Karpas-422 (cell line): ENCODE measurements at regions not wholly inside any gene's neighbourhood (a gene's known extent, or its start where the extent isn't known, plus 50 kb on each side); places are given as distances from the start of the nearest gene placed in this dataset.

ENCODE experiments used
- DNase-seq: peaks from one replicate; pipeline ENCODE4 v3.0.0-alpha.2; 2015
- H2AFZ ChIP-seq: fragments of 200-600 bp; sonication (generic); 2 replicates; pipeline ENCODE4 v1.6.1; 2014; ENCODE audit warnings: antibody characterized with exemption, low read length, mixed read lengths
- H3K27ac ChIP-seq: fragments of 200-600 bp; sonication (generic); 2 replicates; pipeline ENCODE4 v1.5.1; 2014; ENCODE audit warnings: mild to moderate bottlenecking, low read length, moderate library complexity
- H3K27me3 ChIP-seq: fragments of 200-600 bp; sonication (generic); 2 replicates; pipeline ENCODE4 v1.6.1; 2014; ENCODE audit warnings: low read length, mixed read lengths
- H3K36me3 ChIP-seq: fragments of 200-600 bp; sonication (generic); 2 replicates; pipeline ENCODE4 v1.6.1; 2014; ENCODE audit warnings: low read length, mixed read lengths; ENCODE audit not compliant: insufficient read depth
- H3K4me1 ChIP-seq: fragments of 200-600 bp; sonication (generic); 2 replicates; pipeline ENCODE4 v1.6.1; 2014; ENCODE audit warnings: mild to moderate bottlenecking, low read length, mixed read lengths
- H3K4me2 ChIP-seq: fragments of 200-600 bp; sonication (generic); 2 replicates; pipeline ENCODE4 v1.6.1; 2014; ENCODE audit warnings: low read length, low read depth, mild to moderate bottlenecking; ENCODE audit not compliant: poor library complexity, severe bottlenecking
- H3K4me3 ChIP-seq: fragments of 200-600 bp; sonication (generic); 2 replicates; pipeline ENCODE4 v1.5.1; 2014; ENCODE audit warnings: mild to moderate bottlenecking, antibody characterized with exemption, low read length, mixed read lengths
- H3K79me2 ChIP-seq: fragments of 200-600 bp; sonication (generic); 2 replicates; pipeline ENCODE4 v1.6.1; 2014; ENCODE audit warnings: mild to moderate bottlenecking, low read length, mixed read lengths
- H3K9ac ChIP-seq: fragments of 200-600 bp; sonication (generic); 2 replicates; pipeline ENCODE4 v1.6.0; 2014; ENCODE audit warnings: low read length
- H3K9me2 ChIP-seq: fragments of 200-600 bp; sonication (generic), shearing (Covaris generic); replicated peaks from 2 replicates; pipeline ENCODE4 v1.6.0; 2014; ENCODE audit warnings: mild to moderate bottlenecking, low read length, moderate library complexity; ENCODE audit not compliant: insufficient read depth
- H3K9me3 ChIP-seq: fragments of 300-700, 200-600 bp; sonication (generic); 2 replicates; pipeline ENCODE4 v1.6.1; 2014; ENCODE audit warnings: low read length, mixed read lengths
- H4K20me1 ChIP-seq: fragments of 200-600 bp; sonication (generic); 2 replicates; pipeline ENCODE4 v1.6.1; 2014; ENCODE audit warnings: mild to moderate bottlenecking, antibody characterized with exemption, low read length, low read depth; ENCODE audit not compliant: insufficient read depth

GRCh38 chr11:110966131-110966530 is 253.9 kb upstream of the ARHGAP20 start:
- Histone ChIP-seq H3K4me3 (no peak overlapping the region), H3K9ac (no peak overlapping the region), H3K4me1 (no peaks in the 10 kb centered on the region), H3K4me2 (no peak overlapping the region), H3K27ac (no peak overlapping the region), H2AFZ (no peak overlapping the region), H3K27me3 (peaks cover 3% of the 10 kb centered on the region; the same call in 1 of the 2 replicates), H3K36me3 (no peaks in the 10 kb centered on the region), H3K9me2 (no peaks in the 10 kb centered on the region), H4K20me1 (no peaks in the 10 kb centered on the region), H3K9me3 (no peaks in the 10 kb centered on the region), H3K79me2 (no peaks in the 10 kb centered on the region)
- DNase-seq: no peak

GRCh38 chr11:110962921-110963320 is 250.7 kb upstream of the ARHGAP20 start:
- Histone ChIP-seq H3K79me2 (no peaks in the 10 kb centered on the region), H3K4me3 (no peak overlapping the region), H3K4me1 (no peaks in the 10 kb centered on the region), H2AFZ (no peak overlapping the region), H3K9ac (no peak overlapping the region), H3K4me2 (no peak overlapping the region), H3K27me3 (peaks cover 7% of the 10 kb centered on the region; the same call in 1 of the 2 replicates), H3K27ac (no peak overlapping the region), H3K9me3 (no peaks in the 10 kb centered on the region), H4K20me1 (no peaks in the 10 kb centered on the region; the same call in 1 of the 2 replicates), H3K9me2 (no peaks in the 10 kb centered on the region), H3K36me3 (no peaks in the 10 kb centered on the region)
- no peak for DNase-seq

DNA sequence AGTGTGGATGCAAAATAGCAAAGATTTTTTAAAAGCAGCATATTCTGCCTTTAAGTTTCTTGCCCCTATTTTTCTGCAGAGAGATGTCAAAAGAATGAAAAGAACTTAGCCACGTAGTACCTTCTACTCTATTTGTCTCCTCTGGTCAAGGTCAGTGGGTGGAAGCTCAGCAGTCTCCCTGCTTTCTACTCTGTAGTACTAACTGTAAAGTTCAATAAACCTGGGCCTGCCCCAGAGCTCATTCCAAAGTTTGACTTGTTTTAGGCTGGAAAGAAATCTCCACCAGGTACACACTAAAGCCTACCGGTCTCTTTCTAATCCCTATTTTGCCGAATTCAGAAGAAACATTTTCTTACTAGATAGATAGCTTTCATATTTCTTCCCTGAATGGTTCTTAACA is 247.9 kb upstream of the ARHGAP20 start:
- no peaks in the 10 kb centered on the region for H3K79me2 ChIP-seq
- H3K4me3 ChIP-seq: no peak overlapping the region
- H3K4me1 ChIP-seq: no peaks in the 10 kb centered on the region
- H3K4me2 ChIP-seq: no peak overlapping the region
- H4K20me1 ChIP-seq: no peaks in the 10 kb centered on the region; the same call in 1 of the 2 replicates
- DNase-seq: no peak
- H3K9ac ChIP-seq: no peak overlapping the region
- no peaks in the 10 kb centered on the region for H3K9me2 ChIP-seq
- H3K9me3 ChIP-seq: no peaks in the 10 kb centered on the region
- no peak overlapping the region for H3K27ac ChIP-seq
- H3K27me3 ChIP-seq: peaks cover 4% of the 10 kb centered on the region; the same call in 1 of the 2 replicates
- no peak overlapping the region for H2AFZ ChIP-seq
- no peaks in the 10 kb centered on the region for H3K36me3 ChIP-seq

DNA sequence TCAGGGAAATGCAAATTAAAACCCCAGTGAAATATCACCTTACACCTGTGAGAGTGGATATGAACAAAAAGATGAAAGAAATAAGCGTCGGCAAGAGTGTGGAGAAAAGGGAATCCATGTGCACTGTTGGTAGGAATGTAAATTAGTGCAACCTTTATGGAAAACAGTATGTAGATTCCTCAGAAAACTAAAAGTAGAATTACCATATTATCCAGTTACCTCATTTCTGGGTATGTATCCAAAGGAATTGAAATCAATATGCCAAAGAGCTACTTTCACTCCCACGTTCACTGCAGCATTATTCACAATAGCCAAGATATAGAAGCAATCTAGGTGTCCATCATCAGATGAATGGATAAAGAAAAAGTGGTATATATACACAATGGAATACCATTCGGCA is 246.0 kb upstream of the ARHGAP20 start:
- Histone ChIP-seq H3K9me3 (no peaks in the 10 kb centered on the region), H3K9me2 (no peaks in the 10 kb centered on the region), H3K4me3 (no peak overlapping the region), H3K36me3 (no peaks in the 10 kb centered on the region), H3K79me2 (no peaks in the 10 kb centered on the region), H4K20me1 (no peaks in the 10 kb centered on the region; the same call in none of the 2 replicates), H3K27ac (no peak overlapping the region), H3K4me2 (no peak overlapping the region), H3K27me3 (peaks cover 4% of the 10 kb centered on the region; the same call in 1 of the 2 replicates), H3K4me1 (no peaks in the 10 kb centered on the region), H2AFZ (no peak overlapping the region), H3K9ac (no peak overlapping the region)
- no peak for DNase-seq

GRCh38 chr11:110955776-110956175 is 243.5 kb upstream of the ARHGAP20 start:
- Histone ChIP-seq H3K36me3 (no peaks in the 10 kb centered on the region), H3K4me3 (no peak overlapping the region), H3K27me3 (peaks cover 4% of the 10 kb centered on the region; the same call in 1 of the 2 replicates), H4K20me1 (no peaks in the 10 kb centered on the region; the same call in none of the 2 replicates), H3K9ac (no peak overlapping the region), H3K79me2 (no peaks in the 10 kb centered on the region), H3K4me1 (no peaks in the 10 kb centered on the region), H2AFZ (no peak overlapping the region), H3K9me2 (no peaks in the 10 kb centered on the region), H3K4me2 (no peak overlapping the region), H3K9me3 (no peaks in the 10 kb centered on the region), H3K27ac (no peak overlapping the region)
- DNase-seq: no peak

DNA sequence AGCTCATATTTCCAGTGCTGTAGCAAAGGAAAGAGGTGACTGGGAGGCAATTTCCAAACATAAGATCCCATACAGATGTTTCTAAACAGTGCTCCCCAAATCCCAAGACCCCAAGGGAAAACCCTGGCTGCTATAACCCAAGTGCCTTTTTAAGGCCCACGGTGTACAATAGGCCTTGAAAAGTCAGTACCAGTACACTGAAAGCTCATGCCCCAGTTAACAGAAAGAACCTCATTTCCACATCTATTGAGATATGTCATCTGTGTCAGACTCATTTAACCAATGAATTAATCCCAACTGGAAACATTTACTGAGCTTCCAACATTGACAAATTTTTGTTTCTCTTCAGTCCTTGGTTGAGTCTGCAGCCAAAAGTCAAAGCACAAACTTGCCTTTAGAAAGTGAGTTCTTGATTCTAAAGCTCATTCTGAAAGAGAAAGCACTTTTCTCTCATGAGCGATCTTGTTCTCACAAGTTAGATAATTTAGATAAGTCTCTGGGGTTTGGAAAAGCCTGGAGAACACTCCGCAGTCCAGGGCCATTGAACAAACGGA is 239.8 kb upstream of the ARHGAP20 start:
- H3K27me3 ChIP-seq: no peaks in the 10 kb centered on the region
- H2AFZ ChIP-seq: no peak overlapping the region
- H3K9me3 ChIP-seq: no peaks in the 10 kb centered on the region
- no peak overlapping the region for H3K4me3 ChIP-seq
- no peaks in the 10 kb centered on the region for H3K36me3 ChIP-seq
- H3K79me2 ChIP-seq: no peaks in the 10 kb centered on the region
- no peaks in the 10 kb centered on the region for H3K4me1 ChIP-seq
- no peaks in the 10 kb centered on the region for H3K9me2 ChIP-seq
- H3K4me2 ChIP-seq: no peak overlapping the region
- no peak overlapping the region for H3K9ac ChIP-seq
- H3K27ac ChIP-seq: no peak overlapping the region
- H4K20me1 ChIP-seq: no peaks in the 10 kb centered on the region; the same call in 1 of the 2 replicates
- no peak for DNase-seq

- Histone ChIP-seq H3K27ac (no peak overlapping the region), H3K36me3 (no peaks in the 10 kb centered on the region), H3K27me3 (no peaks in the 10 kb centered on the region), H3K9ac (no peak overlapping the region), H3K9me2 (no peaks in the 10 kb centered on the region), H3K4me2 (no peak overlapping the region), H2AFZ (no peak overlapping the region), H3K4me1 (no peaks in the 10 kb centered on the region), H3K79me2 (no peaks in the 10 kb centered on the region), H3K4me3 (no peak overlapping the region), H4K20me1 (no peaks in the 10 kb centered on the region; the same call in 1 of the 2 replicates), H3K9me3 (no peaks in the 10 kb centered on the region)
- DNase-seq: no peak
Measured at GRCh38 chr11:110951037-110951949, 239.1 kb upstream of the ARHGAP20 start.

- H3K27ac ChIP-seq: no peak overlapping the region
- no peaks in the 10 kb centered on the region for H3K4me1 ChIP-seq
- H3K4me2 ChIP-seq: no peak overlapping the region
- H4K20me1 ChIP-seq: no peaks in the 10 kb centered on the region
- no peaks in the 10 kb centered on the region for H3K36me3 ChIP-seq
- H3K9ac ChIP-seq: no peak overlapping the region
- no peak overlapping the region for H3K4me3 ChIP-seq
- H3K9me3 ChIP-seq: no peaks in the 10 kb centered on the region
- no peaks in the 10 kb centered on the region for H3K9me2 ChIP-seq
- no peaks in the 10 kb centered on the region for H3K27me3 ChIP-seq
- H2AFZ ChIP-seq: no peak overlapping the region
- DNase-seq: no peak
- no peaks in the 10 kb centered on the region for H3K79me2 ChIP-seq
Measured at GRCh38 chr11:110948112-110948511, 235.9 kb upstream of the ARHGAP20 start.
